Epithelial cell of proximal tubule (primary cell): ENCODE measurements at regions not wholly inside any gene's neighbourhood (a gene's known extent, or its start where the extent isn't known, plus 50 kb on each side); places are given as distances from the start of the nearest gene placed in this dataset.
A peak's percentile ranks its signal among the peaks of the same experiment; 100 is the strongest.
"Not testable (repeated sequence)": the region's sequence is repeated elsewhere in the genome, so short reads cannot be mapped to it uniquely, and the experiment has no call there.

Source experiments
- DNase-seq: peaks from one replicate; pipeline ENCODE4 v3.0.0-alpha.2; 2011; ENCODE audit warnings: low read depth
- H3K4me3 ChIP-seq: 2 replicates; pipeline ENCODE4 v1.5.1; 2011; ENCODE audit warnings: low read depth, mild to moderate bottlenecking, low read length
- TF ChIP-seq, protein P1 (sequence below): conservative IDR thresholded peaks from 2 replicates; pipeline ENCODE4 v1.5.1; 2012; ENCODE audit warnings: low read depth, mild to moderate bottlenecking, low read length

GRCh38 chr17:18546514-18547398, 70.2 kb downstream of the LGALS9C start:
- not testable (repeated sequence) for H3K4me3 ChIP-seq, DNase-seq

DNA sequence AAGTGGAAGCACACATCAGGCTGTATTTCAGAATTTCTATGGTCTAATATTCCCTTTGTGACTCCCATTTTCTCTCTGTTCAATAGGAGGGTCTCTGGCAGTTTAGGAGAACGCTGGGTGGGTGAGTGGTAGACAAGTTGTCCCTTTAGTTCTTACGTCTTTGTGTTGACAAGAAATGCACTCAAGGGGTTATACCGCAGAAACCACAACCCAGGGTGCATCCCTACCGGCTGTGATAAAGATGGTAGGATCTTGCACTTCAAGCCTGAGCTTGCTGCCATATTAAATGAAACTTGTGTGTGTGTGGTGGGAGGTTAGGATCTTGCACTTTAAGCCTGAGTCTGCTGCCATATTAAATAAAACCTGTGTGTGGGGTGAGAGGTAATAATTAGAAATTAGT, 80.5 kb downstream of the LGALS9C start:
- not testable (repeated sequence) for DNase-seq, H3K4me3 ChIP-seq

DNA sequence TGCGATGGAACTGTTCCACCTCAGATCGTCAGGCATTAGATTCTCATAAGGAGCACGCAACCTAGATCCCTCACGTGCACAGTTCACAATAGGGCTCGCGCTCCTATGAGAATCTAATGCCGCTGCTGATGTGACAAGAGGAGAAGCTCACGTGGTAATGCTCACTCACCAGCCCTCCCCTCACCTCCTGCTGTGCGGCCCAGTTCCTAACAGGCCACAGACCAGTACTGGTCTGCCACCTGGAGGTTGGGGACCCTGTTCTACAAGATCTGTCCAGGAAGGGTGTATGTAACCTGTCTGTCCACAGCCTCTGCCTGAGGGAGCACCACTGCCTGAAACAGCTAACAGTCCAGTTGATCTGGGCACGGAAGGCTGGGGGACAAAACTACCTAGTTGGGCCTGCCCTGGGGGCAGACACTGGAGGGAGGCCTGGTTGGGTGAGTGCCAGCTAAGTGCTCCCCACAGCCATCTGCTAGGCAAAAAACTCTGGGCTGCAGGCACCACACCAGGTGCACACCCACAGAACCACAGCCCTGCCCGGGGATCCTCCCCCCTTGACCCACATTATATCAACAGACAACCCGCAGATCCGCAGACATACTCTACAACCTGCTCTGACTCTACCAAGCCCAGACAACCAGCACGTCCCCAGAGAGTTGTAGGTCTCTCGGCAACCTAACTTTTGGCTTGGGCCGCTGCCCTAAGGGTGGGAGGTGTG, 80.7 kb downstream of the TBC1D28 start:
- not testable (repeated sequence) for H3K4me3 ChIP-seq, DNase-seq

DNA sequence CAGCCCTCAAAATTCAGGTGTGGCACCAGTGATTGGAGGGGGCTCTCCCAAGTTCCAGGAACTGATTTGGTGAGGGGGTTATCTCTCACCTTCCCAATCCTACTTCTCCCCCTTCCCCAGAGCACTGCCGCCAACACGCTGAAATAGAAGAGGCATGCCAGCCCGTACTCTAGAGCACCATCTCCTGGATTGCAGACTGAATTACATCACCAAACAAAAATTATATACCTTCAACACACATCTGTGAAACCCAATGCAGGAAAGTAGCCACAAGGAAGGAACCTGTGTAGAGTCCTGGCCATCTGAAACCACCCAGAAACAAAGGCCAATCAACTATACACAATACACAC, 80.1 kb downstream of the TBC1D28 start:
- not testable (repeated sequence) for H3K4me3 ChIP-seq, DNase-seq
- TF ChIP-seq, protein P1, sequence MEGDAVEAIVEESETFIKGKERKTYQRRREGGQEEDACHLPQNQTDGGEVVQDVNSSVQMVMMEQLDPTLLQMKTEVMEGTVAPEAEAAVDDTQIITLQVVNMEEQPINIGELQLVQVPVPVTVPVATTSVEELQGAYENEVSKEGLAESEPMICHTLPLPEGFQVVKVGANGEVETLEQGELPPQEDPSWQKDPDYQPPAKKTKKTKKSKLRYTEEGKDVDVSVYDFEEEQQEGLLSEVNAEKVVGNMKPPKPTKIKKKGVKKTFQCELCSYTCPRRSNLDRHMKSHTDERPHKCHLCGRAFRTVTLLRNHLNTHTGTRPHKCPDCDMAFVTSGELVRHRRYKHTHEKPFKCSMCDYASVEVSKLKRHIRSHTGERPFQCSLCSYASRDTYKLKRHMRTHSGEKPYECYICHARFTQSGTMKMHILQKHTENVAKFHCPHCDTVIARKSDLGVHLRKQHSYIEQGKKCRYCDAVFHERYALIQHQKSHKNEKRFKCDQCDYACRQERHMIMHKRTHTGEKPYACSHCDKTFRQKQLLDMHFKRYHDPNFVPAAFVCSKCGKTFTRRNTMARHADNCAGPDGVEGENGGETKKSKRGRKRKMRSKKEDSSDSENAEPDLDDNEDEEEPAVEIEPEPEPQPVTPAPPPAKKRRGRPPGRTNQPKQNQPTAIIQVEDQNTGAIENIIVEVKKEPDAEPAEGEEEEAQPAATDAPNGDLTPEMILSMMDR = peak; percentile 58

DNA sequence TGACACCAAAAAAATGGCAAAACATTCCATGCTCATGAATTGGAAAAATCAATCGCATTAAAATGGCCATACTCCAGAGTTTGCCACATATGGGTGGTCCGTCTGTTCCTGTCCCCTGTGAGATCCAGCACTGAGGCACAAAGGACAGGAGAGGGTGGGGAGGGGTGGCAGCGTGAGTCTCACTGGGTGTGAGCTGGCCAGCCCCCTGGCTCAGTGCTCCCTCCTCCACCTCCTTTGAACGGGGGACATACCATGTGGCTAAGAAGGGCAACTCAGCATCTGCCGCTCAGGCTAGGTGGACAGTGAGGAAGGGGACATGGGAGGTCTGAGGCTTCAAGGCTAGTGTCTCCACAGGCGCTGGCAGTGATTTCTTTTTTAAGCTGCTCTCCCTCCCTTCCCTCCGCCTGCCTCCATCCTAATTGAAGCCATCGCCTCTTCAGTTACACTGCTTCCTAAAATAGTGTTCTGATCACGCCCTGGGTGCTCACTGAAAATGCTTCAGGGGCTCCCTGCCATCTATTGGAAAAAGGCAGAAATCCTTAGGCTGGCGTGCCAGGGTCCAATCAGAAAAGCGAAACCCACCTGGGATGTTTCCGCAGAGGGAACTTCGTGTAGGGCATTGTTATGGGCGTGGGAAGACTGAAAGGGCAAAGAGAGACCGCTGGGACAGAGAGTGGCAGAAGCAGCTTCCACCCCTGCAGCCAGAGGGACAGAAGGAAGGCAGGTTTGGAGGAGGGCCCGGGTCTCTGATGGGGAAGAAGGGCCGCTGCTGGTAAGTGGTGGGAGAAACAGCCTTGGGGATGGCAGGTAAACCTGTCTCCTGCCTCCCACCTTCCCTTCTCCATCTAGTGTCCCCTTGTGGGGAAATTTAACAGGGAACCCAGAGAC, 75.8 kb downstream of the TBC1D28 start:
- H3K4me3 ChIP-seq, DNase-seq: not testable (repeated sequence)

GRCh38 chr17:18569489-18569913, 74.7 kb downstream of the TBC1D28 start:
- H3K4me3 ChIP-seq = peak overlapping the region; percentile 22
- DNase-seq = peak; percentile 10

DNA sequence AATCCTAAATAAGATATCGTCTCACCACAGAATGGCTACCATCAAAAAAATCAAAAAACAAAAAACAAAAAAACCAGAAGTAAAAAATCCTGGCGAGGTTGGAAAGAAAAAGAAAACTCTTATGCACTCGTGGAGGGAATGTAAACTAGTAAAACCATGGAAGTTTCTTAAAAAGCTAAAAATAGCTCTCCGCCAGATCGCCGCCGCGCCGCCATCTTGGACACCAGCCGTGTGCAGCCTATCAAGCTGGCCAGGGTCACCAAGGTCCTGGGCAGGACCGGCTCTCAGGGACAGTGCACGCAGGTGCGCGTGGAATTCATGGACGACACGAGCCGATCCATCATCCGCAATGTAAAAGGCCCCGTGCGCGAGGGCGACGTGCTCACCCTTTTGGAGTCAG, 71.7 kb downstream of the TBC1D28 start:
- DNase-seq, H3K4me3 ChIP-seq: not testable (repeated sequence)

- not testable (repeated sequence) for DNase-seq, H3K4me3 ChIP-seq
These were observed 70.1 kb downstream of the TBC1D28 start for GRCh38 chr17:18574137-18574536.
